Left colon (tissue), 2 donors: ENCODE measurements at regions not wholly inside any gene's neighbourhood (a gene's known extent, or its start where the extent isn't known, plus 50 kb on each side); places are given as distances from the start of the nearest gene placed in this dataset.
A peak's percentile ranks its signal among the peaks of the same experiment; 100 is the strongest.

ENCODE experiments used
- ATAC-seq: fragments of 200-7000 bp; cut with Tn5 transposase; one replicate; pipeline ENCODE4 v1.9.1; 2020; ENCODE audit warnings: mild to moderate bottlenecking, moderate library complexity
- DNase-seq, 2 donors: peaks; one replicate each; pipeline ENCODE4 v3.0.0-alpha.2; 2020
- intact Hi-C, 2 donors: fragments of 100-400 bp; cut with DNase I in 1 of 2; cut with micrococcal nuclease in 1 of 2; formaldehyde crosslinking; loops; one replicate each; pipeline versions ENCODE4 v1.11.2 to v1.14.0; 2022; cut with DNase I, micrococcal nuclease
- donor health status: DM: no; HTN: no; CAD: no.
- donor health status: DM: yes; HTN: yes; CAD: no.

GRCh38 chr2:215626063-215626462 lies 190.2 kb upstream of the FN1 start:
- intact Hi-C loops: no loop called here
- ATAC-seq (no peak), DNase-seq (no peak)

- ATAC-seq: no peak
- intact Hi-C loops: no loop called here
Observed at GRCh38 chr2:215625207-215625606, 189.3 kb upstream of the FN1 start.

GRCh38 chr2:215624423-215624829 lies 188.6 kb upstream of the FN1 start:
- no peak for ATAC-seq
- intact Hi-C loops: no loop called here
- DNase-seq: peak in 1 of 2 donors; percentile 48

More at GRCh38 chr2:215625207-215625606, 189.3 kb upstream of the FN1 start:
- DNase-seq: no peak

GRCh38 chr2:215622837-215623236 lies 187.0 kb upstream of the FN1 start:
- DNase-seq (no peak), ATAC-seq (no peak)
- intact Hi-C loops: no loop called here

GRCh38 chr2:215621381-215621780 lies 185.5 kb upstream of the FN1 start:
- intact Hi-C loops: no loop called here
- DNase-seq: no peak
- no peak for ATAC-seq

GRCh38 chr2:215620528-215620927 lies 184.7 kb upstream of the FN1 start:
- ATAC-seq: no peak
- DNase-seq: no peak
- intact Hi-C loops: no loop called here

GRCh38 chr2:215619989-215620388 lies 184.1 kb upstream of the FN1 start:
- DNase-seq (peak; percentile 21 to 38), ATAC-seq (no peak)
- intact Hi-C loops: no loop called here

- DNase-seq (no peak), ATAC-seq (no peak)
- intact Hi-C loops: no loop called here
Observed at GRCh38 chr2:215619022-215619958, 183.4 kb upstream of the FN1 start.

- no peak for ATAC-seq
- no peak for DNase-seq
- intact Hi-C loops: no loop called here
Observed at GRCh38 chr2:215618145-215618544, 182.3 kb upstream of the FN1 start.

- ATAC-seq (no peak), DNase-seq (no peak)
- intact Hi-C loops: no loop called here
Observed at GRCh38 chr2:215617060-215617824, 181.4 kb upstream of the FN1 start.

- intact Hi-C loops: no loop called here
- no peak for DNase-seq
- no peak for ATAC-seq
Observed at GRCh38 chr2:215615803-215616174, 179.9 kb upstream of the FN1 start.

- DNase-seq (no peak), ATAC-seq (no peak)
- intact Hi-C loops: no loop called here
Observed at GRCh38 chr2:215615067-215615802, 179.4 kb upstream of the FN1 start.

- intact Hi-C loops: no loop called here
- DNase-seq (no peak), ATAC-seq (no peak)
Observed at GRCh38 chr2:215614296-215614695, 178.4 kb upstream of the FN1 start.

GRCh38 chr2:215613888-215614287 lies 178.0 kb upstream of the FN1 start:
- intact Hi-C loops: no loop called here
- DNase-seq (no peak), ATAC-seq (no peak)

- no peak for ATAC-seq
- DNase-seq: no peak
- intact Hi-C loops: no loop called here
Observed at GRCh38 chr2:215613280-215613679, 177.4 kb upstream of the FN1 start.

- ATAC-seq: no peak
- intact Hi-C loops: no loop called here
Observed at GRCh38 chr2:215612786-215613185, 176.9 kb upstream of the FN1 start.

GRCh38 chr2:215611609-215612386 lies 175.9 kb upstream of the FN1 start:
- ATAC-seq (no peak), DNase-seq (no peak)
- intact Hi-C loops: no loop called here

More at GRCh38 chr2:215612786-215613185, 176.9 kb upstream of the FN1 start:
- no peak for DNase-seq

- ATAC-seq: no peak
Observed at GRCh38 chr2:215609089-215610032, 173.5 kb upstream of the FN1 start.

More at GRCh38 chr2:215609089-215610032, 173.5 kb upstream of the FN1 start:
- DNase-seq: no peak
- intact Hi-C loops: no loop called here
